HepG2 (cell line): ENCODE measurements at regions not wholly inside any gene's neighbourhood (a gene's known extent, or its start where the extent isn't known, plus 50 kb on each side); places are given as distances from the start of the nearest gene placed in this dataset.

Experiments
- ATAC-seq: fragments of 200-7000 bp; cut with Tn5 transposase; 3 replicates; pipeline ENCODE4 v1.9.1; 2020; ENCODE audit warnings: mild to moderate bottlenecking, moderate library complexity
- BruUV-seq: library from RNA; stranded (reverse); fragments of 400-500 nt; replicated peaks from 2 replicates; lab custom pipeline; 2021; lab: Mats Ljungman, UMichigan
- CTCF ChIA-PET: fragments of 300-600 bp; formaldehyde crosslinking; extraction: SDS; loops from one replicate; lab custom pipeline; 2021; ENCODE audit warnings: low total read pairs, inconsistent platforms, low intra/inter-chr PET ratio; lab: Yijun Ruan, JAX
- POLR2A ChIA-PET: fragments of 350-600 bp; sonication (Branson Sonifier 250); formaldehyde crosslinking; loops from one replicate; lab custom pipeline; 2020; ENCODE audit warnings: antibody characterized with exemption, inconsistent platforms; lab: Yijun Ruan, JAX
- DNase-seq: peaks from one replicate; pipeline ENCODE4 v3.0.0-alpha.2; 2015; ENCODE audit warnings: low spot score
- FAIRE-seq: peaks from 3 replicates; lab custom pipeline; 2011; peaks lifted over from hg19 to GRCh38; lab: Jason Lieb, UNC
- H2AFZ ChIP-seq: one replicate; pipeline ENCODE4 v1.6.1; 2011; ENCODE audit warnings: low read length, inconsistent platforms
- H3K27ac ChIP-seq: fragments of 300-600 bp; 3 replicates; pipeline ENCODE4 v1.8.0; 2011; ENCODE audit warnings: mixed run types, mild to moderate bottlenecking, mixed read lengths, low read length, inconsistent platforms; ENCODE audit not compliant: insufficient read depth; ENCODE audit errors: extremely low read length
- H3K27me3 ChIP-seq, 2 experiments: fragments of 200-600 bp in 1 of 2; 2 replicates in 1 of 2; 3 replicates in 1 of 2; pipeline versions ENCODE4 v1.6.0 to v1.8.0; 2011; ENCODE audit warnings: low read length in 2 of 2, mild to moderate bottlenecking in 2 of 2, moderate library complexity in 2 of 2, inconsistent platforms in 1 of 2; ENCODE audit not compliant: insufficient read depth in 2 of 2, control insufficient read depth in 1 of 2
- H3K36me3 ChIP-seq, 2 experiments: fragments of 200-600 bp in 1 of 2; replicated peaks in 1 of 2; 2 replicates in 1 of 2; 3 replicates in 1 of 2; pipeline versions ENCODE4 v1.5.1 to v1.8.0; 2011; ENCODE audit warnings: low read length in 2 of 2, inconsistent platforms in 1 of 2; ENCODE audit not compliant: insufficient read depth in 2 of 2, control insufficient read depth in 1 of 2
- H3K4me1 ChIP-seq: 2 replicates; pipeline ENCODE4 v1.5.1; 2012; ENCODE audit warnings: low read length, inconsistent platforms; ENCODE audit not compliant: insufficient read depth
- H3K4me2 ChIP-seq: 2 replicates; pipeline ENCODE4 v1.6.0; 2011; ENCODE audit warnings: low read depth, low read length, inconsistent platforms
- H3K4me3 ChIP-seq, 3 experiments: fragments of 200-600 bp in 1 of 3; sonication (generic), shearing (Covaris generic) in 1 of 3; replicated peaks in 1 of 3; 2 replicates each; pipeline ENCODE4 v1.5.1; 2011 to 2016; ENCODE audit warnings: low read length in 3 of 3, inconsistent platforms in 2 of 3, low read depth in 2 of 3, mild to moderate bottlenecking in 2 of 3, control low read depth in 1 of 3, mixed read lengths in 1 of 3; ENCODE audit not compliant: insufficient read depth in 1 of 3
- H3K79me2 ChIP-seq: one replicate; pipeline ENCODE4 v1.6.1; 2011; ENCODE audit warnings: low read length, inconsistent platforms; ENCODE audit not compliant: insufficient read depth
- H3K9ac ChIP-seq: 2 replicates; pipeline ENCODE4 v1.6.0; 2011; ENCODE audit warnings: mild to moderate bottlenecking, low read depth, low read length, inconsistent platforms; ENCODE audit not compliant: insufficient read depth
- H3K9me3 ChIP-seq: 2 replicates; pipeline ENCODE4 v1.5.1; 2012; ENCODE audit warnings: mild to moderate bottlenecking, low read length
- H4K20me1 ChIP-seq: 2 replicates; pipeline ENCODE4 v1.6.0; 2011; ENCODE audit warnings: inconsistent platforms, mild to moderate bottlenecking, low read length, moderate library complexity; ENCODE audit not compliant: insufficient read depth
- CENPT ChIP-seq: sonication (generic); formaldehyde crosslinking; IDR thresholded peaks from 2 replicates; pipeline ENCODE4 v1.8.0; 2022; ENCODE audit warnings: low read depth, mild to moderate bottlenecking, moderate library complexity, missing genetic modification reagents
- GRHL1 ChIP-seq: sonication (generic); formaldehyde crosslinking; conservative IDR thresholded peaks from 2 replicates; pipeline ENCODE4 v1.8.0; 2022; ENCODE audit warnings: missing genetic modification reagents
- HOXA3 ChIP-seq: sonication (generic); formaldehyde crosslinking; IDR thresholded peaks from 2 replicates; pipeline ENCODE4 v1.5.0; 2020; ENCODE audit warnings: missing genetic modification reagents
- KAT2B ChIP-seq: fragments of 150-350 bp; IDR thresholded peaks from 2 replicates; pipeline ENCODE4 v1.6.1; 2014; ENCODE audit warnings: low read depth, low read length, borderline replicate concordance
- MBD4 ChIP-seq: IDR thresholded peaks from 2 replicates; pipeline ENCODE4 v1.6.1; 2012; ENCODE audit warnings: low read length, inconsistent platforms, borderline replicate concordance
- NR2F1 ChIP-seq, 2 experiments: fragments of 450-650 bp in 1 of 2; formaldehyde crosslinking in 1 of 2; IDR thresholded peaks; 2 replicates each; pipeline versions ENCODE4 v1.5.0 to v1.6.1; 2016 to 2020; ENCODE audit warnings: mild to moderate bottlenecking in 1 of 2, missing compliant biosample characterization in 1 of 2, missing genetic modification reagents in 1 of 2, moderate library complexity in 1 of 2
- PPARG ChIP-seq: conservative IDR thresholded peaks from 2 replicates; pipeline ENCODE4 v1.6.1; 2016; ENCODE audit warnings: missing biosample characterization, missing genetic modification reagents
- REL ChIP-seq: sonication (generic); formaldehyde crosslinking; conservative IDR thresholded peaks from 2 replicates; pipeline ENCODE4 v1.8.0; 2022; ENCODE audit warnings: mild to moderate bottlenecking, missing genetic modification reagents, moderate library complexity
- SMYD3 ChIP-seq: sonication (generic); formaldehyde crosslinking; IDR thresholded peaks from 2 replicates; pipeline ENCODE4 v1.8.1; 2023; ENCODE audit warnings: mild to moderate bottlenecking, missing genetic modification reagents
- ZFP90 ChIP-seq: sonication (generic); formaldehyde crosslinking; IDR thresholded peaks from 2 replicates; pipeline ENCODE4 v1.8.0; 2022; ENCODE audit warnings: missing genetic modification reagents, mild to moderate bottlenecking, inconsistent platforms, borderline replicate concordance
- ZFYVE20 ChIP-seq: sonication (generic); formaldehyde crosslinking; IDR thresholded peaks from 2 replicates; pipeline ENCODE4 v1.8.0; 2023; ENCODE audit warnings: low read depth, mild to moderate bottlenecking, moderate library complexity, missing genetic modification reagents, borderline replicate concordance
- ZNF281 ChIP-seq: sonication (generic); formaldehyde crosslinking; IDR thresholded peaks from 2 replicates; pipeline ENCODE4 v1.4.0; 2020; ENCODE audit warnings: missing genetic modification reagents, borderline replicate concordance
- ZNF335 ChIP-seq: sonication (generic); formaldehyde crosslinking; IDR thresholded peaks from 2 replicates; pipeline ENCODE4 v1.4.0; 2020; ENCODE audit warnings: missing genetic modification reagents
- ZNF777 ChIP-seq: sonication (generic); formaldehyde crosslinking; IDR thresholded peaks from 2 replicates; pipeline ENCODE4 v1.4.0; 2020; ENCODE audit warnings: missing genetic modification reagents
- ZNF850 ChIP-seq: sonication (generic); formaldehyde crosslinking; conservative IDR thresholded peaks from 2 replicates; pipeline ENCODE4 v1.9.0; 2021; ENCODE audit warnings: mild to moderate bottlenecking, missing genetic modification reagents
- ZSCAN29 ChIP-seq: sonication (generic); formaldehyde crosslinking; conservative IDR thresholded peaks from 2 replicates; pipeline ENCODE4 v1.4.0; 2020; ENCODE audit warnings: mild to moderate bottlenecking, missing genetic modification reagents
- WGBS: methylation state at CpG from one replicate; pipeline ENCODE4 v1.1.6; 2017; ENCODE audit warnings: low lambda C conversion rate; 5-methylcytosine and 5-hydroxymethylcytosine counted together
- in situ Hi-C: cut with HindIII; loops from 2 replicates; pipeline ENCODE4 v1.10.0; 2017; ENCODE audit warnings: low pct_unique_long_range_greater_than_20kb; ENCODE audit not compliant: extremely low pct_ligation_motif_present
- intact Hi-C: fragments of 100-400 bp; cut with micrococcal nuclease; formaldehyde crosslinking; loops from one replicate; pipeline ENCODE4 v1.10.0; 2022; ENCODE audit not compliant: unreplicated experiment

- FAIRE-seq: no peak
- intact Hi-C loops: loop anchor here (10.0 kb wide), 1 partner anchor 201 kb away; no protein-coding TSS in a partner anchor
- DNase-seq: no peak
- peaks cover 0 to 21% of the 10 kb centered on the region in 2 experiments; a peak in 2 of 5 replicates for H3K27me3 ChIP-seq
- TF ChIP-seq REL (CRISPR knock-in tag): no peak
- TF ChIP-seq ZSCAN29 (CRISPR knock-in tag): no peak
- TF ChIP-seq MBD4: no peak
- TF ChIP-seq ZFYVE20 (CRISPR knock-in tag): no peak
- no peak for TF ChIP-seq KAT2B
- no peak for TF ChIP-seq SMYD3 (CRISPR knock-in tag)
- H3K79me2 ChIP-seq: no peaks in the 10 kb centered on the region
- H4K20me1 ChIP-seq: no peaks in the 10 kb centered on the region
- no peak overlapping the region for H2AFZ ChIP-seq
- no peaks in the 10 kb centered on the region for H3K36me3 ChIP-seq
- no TSS peak for BruUV-seq
- CTCF ChIA-PET: no interaction called here
- no peak overlapping the region for H3K4me2 ChIP-seq
- H3K4me1 ChIP-seq: peaks cover 13% of the 10 kb centered on the region
- H3K4me3 ChIP-seq: no peak overlapping the region
- H3K9ac ChIP-seq: no peak overlapping the region
- H3K27ac ChIP-seq: no peak overlapping the region
- no peaks in the 10 kb centered on the region for H3K9me3 ChIP-seq
- in situ Hi-C loops: no loop called here
- no peak for ATAC-seq
- POLR2A ChIA-PET: interaction anchor here (1.5 kb wide), 1 partner anchor 11 kb away, joined by 3 read pairs; no protein-coding TSS in a partner anchor
These were observed 327.6 kb upstream of the NECTIN3 start for GRCh38 chr3:110743984-110744383.

GRCh38 chr3:110744723-110745122 lies 326.9 kb upstream of the NECTIN3 start:
- peaks cover 0 to 17% of the 10 kb centered on the region in 2 experiments; a peak in 2 of 5 replicates for H3K27me3 ChIP-seq
- DNase-seq: no peak
- no peaks in the 10 kb centered on the region for H3K79me2 ChIP-seq
- ChIA-PET POLR2A (no interaction called here), CTCF (no interaction called here)
- intact Hi-C loops: loop anchor here (10.0 kb wide), 1 partner anchor 200 kb away; no protein-coding TSS in a partner anchor
- H3K4me3 ChIP-seq: no peak overlapping the region
- H3K9me3 ChIP-seq: no peaks in the 10 kb centered on the region
- H3K27ac ChIP-seq: no peak overlapping the region
- no peaks in the 10 kb centered on the region for H3K36me3 ChIP-seq
- H3K4me1 ChIP-seq: peaks cover 13% of the 10 kb centered on the region
- BruUV-seq: no TSS peak
- no peak for FAIRE-seq
- H2AFZ ChIP-seq: no peak overlapping the region
- H3K4me2 ChIP-seq: no peak overlapping the region
- WGBS: 86% methylated on average over 2 of the region's 2 CpGs
- no peak overlapping the region for H3K9ac ChIP-seq
- ATAC-seq: no peak
- in situ Hi-C loops: no loop called here
- H4K20me1 ChIP-seq: no peaks in the 10 kb centered on the region
- TF ChIP-seq CENPT (CRISPR knock-in tag) (no peak), ZFP90 (CRISPR knock-in tag) (no peak), ZNF850 (CRISPR knock-in tag) (no peak), ZNF777 (CRISPR knock-in tag) (no peak), NR2F1 (CRISPR knock-in tag; IDR thresholded peaks at IDR 0.05) (no peak), ZNF281 (CRISPR knock-in tag) (no peak), HOXA3 (CRISPR knock-in tag) (no peak), PPARG (no peak), GRHL1 (CRISPR knock-in tag) (no peak), ZNF335 (CRISPR knock-in tag) (no peak)
